ENCODE measurements at regions not wholly inside any gene's neighbourhood (a gene's known extent, or its start where the extent isn't known, plus 50 kb on each side); places are given as distances from the start of the nearest gene placed in this dataset.

DNA sequence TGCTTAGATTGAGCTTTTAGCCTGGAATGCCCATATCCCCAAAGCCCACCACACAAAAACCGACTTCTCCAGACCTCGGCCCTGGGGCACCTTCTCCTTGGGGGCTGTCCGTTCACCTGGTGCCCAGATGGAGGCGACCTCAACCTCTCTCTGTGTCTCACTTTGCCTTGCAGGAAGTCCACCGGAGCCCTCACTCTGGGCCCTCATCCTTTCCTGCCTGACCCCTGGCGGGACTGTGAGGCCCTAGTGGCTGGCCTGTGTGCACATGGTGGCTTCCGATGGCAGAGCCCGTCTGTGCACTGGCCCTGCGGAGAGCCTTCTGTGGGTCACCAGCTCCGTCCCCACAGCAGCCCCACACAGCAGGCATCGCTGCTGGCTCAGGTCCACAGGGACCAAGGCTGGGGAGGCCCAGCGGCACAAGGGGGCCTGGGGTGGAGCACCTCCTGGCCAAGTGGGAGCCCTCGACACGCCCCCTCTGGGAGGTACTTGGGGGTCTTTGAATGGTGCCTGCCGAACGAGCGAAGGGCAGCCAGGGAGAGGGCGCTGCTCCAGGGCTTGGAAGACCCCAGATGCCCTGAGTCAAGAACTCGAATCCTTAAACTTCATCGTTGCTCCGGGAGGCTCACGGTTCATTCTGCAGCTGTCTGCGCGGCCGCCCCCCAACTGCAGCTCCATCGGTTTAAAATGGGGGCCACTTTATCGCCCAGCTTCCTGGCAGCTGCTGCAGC lies 97.2 kb upstream of the ADRA2C start:
- FAIRE-seq, result no peak
- no peak for TF ChIP-seq CTCF (IDR thresholded peaks at IDR 0.05)
- Histone ChIP-seq H3K27ac (no peak overlapping the region), H3K9me3 (no peaks in the 10 kb centered on the region), H3K4me3 (no peak overlapping the region), H3K36me3 (no peaks in the 10 kb centered on the region), H3K4me1 (no peaks in the 10 kb centered on the region), H3K27me3 (no peaks in the 10 kb centered on the region)
- peak in 1 of 6 donors; percentile 44 for DNase-seq
- 75 to 86% methylated on average over 27 of the region's 27 CpGs for WGBS, 2 donors
- ATAC-seq, result no peak
- intact Hi-C loops (cut with DNase I), result no loop called here

DNA sequence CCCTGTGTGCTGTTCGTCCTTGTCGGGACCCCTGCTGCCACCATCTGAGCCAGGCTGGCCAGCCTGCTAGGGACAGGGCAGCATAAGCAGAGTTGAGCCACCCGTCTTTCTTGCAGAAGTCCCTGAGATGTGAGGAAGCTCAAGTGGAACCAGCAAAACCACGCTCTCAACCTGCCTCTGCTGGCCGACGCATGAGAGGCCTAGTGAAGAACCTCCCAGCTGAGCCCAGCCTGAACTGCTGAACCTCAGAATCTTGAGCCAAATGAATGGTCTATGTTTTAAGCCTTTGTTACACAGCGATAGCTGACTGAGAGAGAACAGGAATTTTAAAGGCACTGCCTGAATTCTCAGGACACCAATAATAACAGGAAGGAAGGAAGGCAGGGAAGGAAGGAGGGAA lies 98.9 kb upstream of the ADRA2C start:
- no peak for TF ChIP-seq CTCF (IDR thresholded peaks at IDR 0.05)
- 74 to 82% methylated on average over 7 of the region's 7 CpGs for WGBS, 2 donors
- intact Hi-C loops (cut with DNase I), result no loop called here
- no peak for ATAC-seq
- Histone ChIP-seq H3K36me3 (no peaks in the 10 kb centered on the region), H3K4me3 (no peak overlapping the region), H3K27ac (no peak overlapping the region), H3K4me1 (no peaks in the 10 kb centered on the region), H3K27me3 (no peaks in the 10 kb centered on the region), H3K9me3 (no peaks in the 10 kb centered on the region)
- no peak for FAIRE-seq
- DNase-seq, result no peak

- no peak overlapping the region for H3K4me3 ChIP-seq
- no peaks in the 10 kb centered on the region for H3K27me3 ChIP-seq
- no peak for DNase-seq
- no peaks in the 10 kb centered on the region for H3K9me3 ChIP-seq
- H3K36me3 ChIP-seq, result no peaks in the 10 kb centered on the region
- FAIRE-seq, result no peak
- intact Hi-C loops (cut with DNase I), result no loop called here
- H3K4me1 ChIP-seq, result no peaks in the 10 kb centered on the region
- ATAC-seq, result no peak
- WGBS, 2 donors, result 89 to 93% methylated on average over 6 of the region's 6 CpGs
- TF ChIP-seq CTCF (IDR thresholded peaks at IDR 0.05), result no peak
- H3K27ac ChIP-seq, result no peak overlapping the region
Measured at GRCh38 chr4:3666263-3666662, 99.9 kb upstream of the ADRA2C start.

DNA sequence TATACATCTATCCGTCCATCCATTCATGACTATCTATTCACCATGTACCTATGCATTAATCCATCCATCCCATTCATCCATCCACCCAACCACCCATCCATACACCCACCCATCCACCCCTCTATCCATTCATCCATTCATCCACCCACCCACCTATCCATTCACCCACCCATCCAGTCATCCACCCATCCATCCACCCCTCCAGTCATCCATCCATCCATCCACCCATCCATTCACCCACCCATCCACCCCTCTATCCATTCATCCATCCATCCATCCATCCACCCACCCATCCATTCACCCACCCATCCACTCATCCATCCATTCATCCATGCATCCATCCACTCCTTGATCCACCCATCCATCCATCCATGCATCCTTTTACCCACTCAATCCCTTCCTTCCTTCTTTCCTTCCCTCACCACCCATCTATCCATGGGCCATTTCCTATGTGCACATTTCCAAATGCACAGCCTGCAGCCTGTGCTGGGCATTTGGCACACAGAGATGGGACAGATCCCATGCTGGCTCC lies 100.8 kb upstream of the ADRA2C start:
- Histone ChIP-seq H3K9me3 (no peaks in the 10 kb centered on the region), H3K4me3 (no peak overlapping the region), H3K27ac (no peak overlapping the region), H3K36me3 (no peaks in the 10 kb centered on the region), H3K27me3 (no peaks in the 10 kb centered on the region), H3K4me1 (no peaks in the 10 kb centered on the region)
- no peak for DNase-seq
- intact Hi-C loops (cut with DNase I), result no loop called here
- TF ChIP-seq CTCF (IDR thresholded peaks at IDR 0.05), result no peak
- no peak for ATAC-seq
- no peak for FAIRE-seq
- WGBS, 2 donors, result 51 to 56% methylated on average over 1 of the region's 1 CpG

GRCh38 chr4:3663791-3664190 lies 102.4 kb upstream of the ADRA2C start:
- Histone ChIP-seq H3K36me3 (no peaks in the 10 kb centered on the region), H3K4me1 (no peaks in the 10 kb centered on the region), H3K9me3 (no peaks in the 10 kb centered on the region), H3K27me3 (no peaks in the 10 kb centered on the region), H3K4me3 (no peak overlapping the region), H3K27ac (no peak overlapping the region)
- intact Hi-C loops (cut with DNase I), result no loop called here
- 43 to 61% methylated on average over 6 of the region's 6 CpGs for WGBS, 2 donors
- FAIRE-seq (no peak), ATAC-seq (no peak), DNase-seq (peak in 1 of 6 donors; percentile 42)
- no peak for TF ChIP-seq CTCF (IDR thresholded peaks at IDR 0.05)

Measured in pancreas (tissue), 10 donors.